Neural progenitor cell (in vitro differentiated cells): ENCODE measurements at regions not wholly inside any gene's neighbourhood (a gene's known extent, or its start where the extent isn't known, plus 50 kb on each side); places are given as distances from the start of the nearest gene placed in this dataset.

Experiments
- EZH2 ChIP-seq: fragments of 200-600 bp; sonication (generic); IDR thresholded peaks from 2 replicates; pipeline ENCODE4 v1.6.1; 2017; ENCODE audit warnings: antibody characterized with exemption, mild to moderate bottlenecking, moderate library complexity
- TF ChIP-seq, protein P1 (sequence below): fragments of 200-600 bp; sonication (generic); IDR thresholded peaks from 2 replicates; pipeline ENCODE4 v1.5.1; 2017; ENCODE audit warnings: antibody characterized with exemption, mild to moderate bottlenecking

DNA sequence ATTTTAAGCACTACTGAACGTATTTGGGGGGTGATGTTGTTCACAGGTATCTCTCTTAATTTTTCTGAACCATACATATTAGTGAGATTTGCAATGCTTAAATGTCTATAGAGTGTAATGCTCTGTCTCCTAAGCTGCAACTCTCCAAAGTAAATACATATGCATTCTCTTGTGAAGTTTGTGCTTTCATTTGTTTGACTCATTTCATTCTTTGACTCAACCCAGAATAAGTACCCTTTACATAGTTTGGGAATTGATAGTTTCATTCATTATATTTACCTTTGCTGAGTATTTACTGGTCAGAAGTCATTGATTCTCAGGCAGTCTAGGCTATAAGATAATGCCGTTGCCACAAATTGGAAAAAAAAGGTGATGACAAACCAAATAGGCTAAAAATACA is 406.9 kb downstream of the FGF9 start:
- TF ChIP-seq, protein P1, sequence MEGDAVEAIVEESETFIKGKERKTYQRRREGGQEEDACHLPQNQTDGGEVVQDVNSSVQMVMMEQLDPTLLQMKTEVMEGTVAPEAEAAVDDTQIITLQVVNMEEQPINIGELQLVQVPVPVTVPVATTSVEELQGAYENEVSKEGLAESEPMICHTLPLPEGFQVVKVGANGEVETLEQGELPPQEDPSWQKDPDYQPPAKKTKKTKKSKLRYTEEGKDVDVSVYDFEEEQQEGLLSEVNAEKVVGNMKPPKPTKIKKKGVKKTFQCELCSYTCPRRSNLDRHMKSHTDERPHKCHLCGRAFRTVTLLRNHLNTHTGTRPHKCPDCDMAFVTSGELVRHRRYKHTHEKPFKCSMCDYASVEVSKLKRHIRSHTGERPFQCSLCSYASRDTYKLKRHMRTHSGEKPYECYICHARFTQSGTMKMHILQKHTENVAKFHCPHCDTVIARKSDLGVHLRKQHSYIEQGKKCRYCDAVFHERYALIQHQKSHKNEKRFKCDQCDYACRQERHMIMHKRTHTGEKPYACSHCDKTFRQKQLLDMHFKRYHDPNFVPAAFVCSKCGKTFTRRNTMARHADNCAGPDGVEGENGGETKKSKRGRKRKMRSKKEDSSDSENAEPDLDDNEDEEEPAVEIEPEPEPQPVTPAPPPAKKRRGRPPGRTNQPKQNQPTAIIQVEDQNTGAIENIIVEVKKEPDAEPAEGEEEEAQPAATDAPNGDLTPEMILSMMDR = no peak
- TF ChIP-seq EZH2 = no peak
